Ishikawa (cell line): ENCODE measurements at regions not wholly inside any gene's neighbourhood (a gene's known extent, or its start where the extent isn't known, plus 50 kb on each side); places are given as distances from the start of the nearest gene placed in this dataset.

ENCODE experiments used
- CEBPB ChIP-seq: IDR thresholded peaks from 2 replicates; pipeline ENCODE4 v1.6.1; 2012
- EGR1 ChIP-seq: IDR thresholded peaks from 2 replicates; pipeline ENCODE4 v1.6.1; 2012
- EP300 ChIP-seq: IDR thresholded peaks from 2 replicates; pipeline ENCODE4 v1.6.1; 2012; ENCODE audit warnings: borderline replicate concordance
- FOXM1 ChIP-seq: IDR thresholded peaks from 2 replicates; pipeline ENCODE4 v1.6.1; 2012; ENCODE audit warnings: low read depth, borderline replicate concordance
- MAX ChIP-seq: IDR thresholded peaks from 2 replicates; pipeline ENCODE4 v1.6.1; 2012
- RAD21 ChIP-seq: IDR thresholded peaks from 2 replicates; pipeline ENCODE4 v1.6.1; 2012; ENCODE audit warnings: low read depth
- REST ChIP-seq: IDR thresholded peaks from 2 replicates; pipeline ENCODE4 v1.6.1; 2012; ENCODE audit warnings: low read depth, mild to moderate bottlenecking
- TAF1 ChIP-seq: IDR thresholded peaks from 2 replicates; pipeline ENCODE4 v1.6.1; 2012; ENCODE audit warnings: low read depth, mild to moderate bottlenecking
- TCF12 ChIP-seq: IDR thresholded peaks from 2 replicates; pipeline ENCODE4 v1.6.1; 2012; ENCODE audit warnings: low read depth
- USF1 ChIP-seq: IDR thresholded peaks from 2 replicates; pipeline ENCODE4 v1.6.1; 2012

- TF ChIP-seq FOXM1 (no peak), TCF12 (no peak), RAD21 (no peak), REST (no peak), EP300 (no peak), TAF1 (no peak), MAX (no peak), CEBPB (no peak), USF1 (no peak), EGR1 (no peak)
These were observed 177.3 kb upstream of the SPEF2 start for GRCh38 chr5:35440409-35440808.
